HG03571 (cell line): ENCODE measurements at regions not wholly inside any gene's neighbourhood (a gene's known extent, or its start where the extent isn't known, plus 50 kb on each side); places are given as distances from the start of the nearest gene placed in this dataset.

Source experiments
- ATAC-seq: cut with Tn5 transposase; IDR thresholded peaks from one replicate; pipeline ENCODE4 v1.9.1; 2021; ENCODE audit not compliant: unreplicated experiment

DNA sequence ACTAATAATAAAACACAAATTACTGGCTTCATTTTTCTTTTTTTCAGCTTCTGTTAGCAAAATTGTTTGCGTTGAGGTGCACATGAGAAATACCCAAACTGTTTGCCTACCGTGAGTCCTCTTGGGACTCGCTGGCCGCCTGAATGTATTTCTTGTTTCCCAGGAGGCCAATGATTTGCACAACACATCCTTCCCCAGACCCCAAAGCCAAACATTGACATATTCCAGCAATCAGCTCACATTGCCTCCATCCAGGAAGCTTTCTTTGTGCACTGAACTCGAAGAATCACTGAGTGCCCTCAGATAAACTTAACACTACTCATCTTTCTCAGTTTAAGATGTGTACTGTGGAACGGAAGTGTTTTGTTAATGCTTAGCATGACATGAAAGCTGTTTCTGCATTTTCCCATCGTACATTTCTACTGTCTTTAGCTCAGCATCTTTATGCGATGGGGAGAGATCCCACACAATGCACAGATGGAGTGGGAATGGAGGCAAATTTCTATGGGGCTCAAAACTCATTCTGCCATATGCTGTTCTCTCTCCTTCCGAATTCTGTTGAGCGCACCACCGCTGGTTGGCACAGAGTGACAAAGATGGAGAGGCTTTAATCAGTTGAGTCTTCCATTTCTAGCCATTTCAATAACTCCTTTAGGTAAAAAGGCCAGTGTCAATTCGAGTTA, 399.5 kb downstream of the RFC3 start:
- ATAC-seq = no peak

DNA sequence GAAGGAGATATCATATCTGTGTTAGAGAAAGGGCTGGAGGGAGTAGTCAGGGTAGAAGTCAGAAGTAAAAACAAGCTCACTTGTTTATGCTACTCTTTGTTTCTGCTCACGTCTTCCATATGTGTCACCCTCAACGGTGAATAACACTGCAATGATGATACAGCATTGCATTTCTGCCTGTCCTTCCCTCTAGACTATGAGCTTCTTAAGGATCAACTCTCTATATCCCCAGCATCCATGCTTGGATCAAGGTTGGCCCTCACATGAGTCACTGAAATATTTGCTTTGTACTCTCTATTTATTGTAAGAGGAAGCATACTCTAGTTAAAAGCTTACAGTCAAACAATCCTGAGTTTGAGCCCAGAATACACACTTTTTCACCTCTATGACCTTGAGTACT, 406.0 kb downstream of the RFC3 start:
- no peak for ATAC-seq

DNA sequence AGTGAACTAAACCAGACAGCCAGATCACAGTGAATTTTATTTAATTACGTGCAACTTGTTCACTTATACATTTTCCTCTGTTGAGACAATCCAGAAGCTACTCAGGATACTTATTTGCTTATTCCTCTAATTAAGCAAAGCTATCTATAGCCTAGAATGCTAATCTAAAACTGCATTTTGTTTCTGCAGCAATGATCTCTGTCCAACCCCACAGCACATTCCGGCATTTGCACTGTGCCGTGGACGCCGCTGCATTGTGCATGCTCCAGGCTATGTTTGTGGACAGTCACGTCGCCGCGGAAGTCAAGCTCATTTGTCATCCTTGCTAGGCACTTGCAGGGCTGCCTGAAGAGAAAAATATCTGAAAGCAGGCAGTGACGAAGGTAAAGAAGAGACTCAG, 406.9 kb downstream of the RFC3 start:
- ATAC-seq = no peak

DNA sequence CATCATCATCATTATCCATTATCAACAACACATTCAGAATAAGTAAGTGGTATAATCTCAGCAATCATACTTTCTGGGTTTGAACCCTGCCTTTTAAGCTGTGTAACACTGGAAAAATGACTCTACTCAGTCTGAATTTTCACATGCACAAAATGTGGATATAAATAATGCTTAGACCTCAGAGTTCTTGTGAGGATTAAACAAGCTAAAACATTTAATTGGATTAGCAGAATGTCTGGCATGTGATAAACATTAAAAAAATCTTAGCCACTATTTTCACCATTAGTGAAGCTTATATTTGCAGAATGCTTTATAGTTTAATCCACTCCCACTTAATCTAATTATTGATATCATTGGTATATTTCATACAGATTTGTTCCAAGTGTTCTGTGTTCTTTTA, 412.3 kb downstream of the RFC3 start:
- ATAC-seq = no peak

DNA sequence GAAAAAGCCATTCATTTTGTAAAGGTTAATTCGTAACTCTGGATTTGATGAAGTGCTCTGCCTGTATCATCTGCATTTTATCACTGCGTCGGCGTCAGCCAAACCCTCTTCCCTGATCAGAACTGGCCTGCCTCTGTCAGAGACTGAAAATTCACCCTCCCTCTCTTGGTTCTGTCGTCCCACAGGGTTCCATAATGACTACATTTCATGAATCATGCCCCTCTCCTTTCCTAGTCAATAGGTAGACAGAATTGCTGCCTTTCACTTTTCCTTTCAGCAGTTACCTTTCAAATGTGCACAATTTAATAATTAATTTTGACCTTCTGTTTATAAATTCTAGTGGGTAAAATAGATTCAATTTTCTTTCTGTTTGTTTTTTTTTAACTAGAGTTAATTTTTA, 423.4 kb downstream of the RFC3 start:
- no peak for ATAC-seq

DNA sequence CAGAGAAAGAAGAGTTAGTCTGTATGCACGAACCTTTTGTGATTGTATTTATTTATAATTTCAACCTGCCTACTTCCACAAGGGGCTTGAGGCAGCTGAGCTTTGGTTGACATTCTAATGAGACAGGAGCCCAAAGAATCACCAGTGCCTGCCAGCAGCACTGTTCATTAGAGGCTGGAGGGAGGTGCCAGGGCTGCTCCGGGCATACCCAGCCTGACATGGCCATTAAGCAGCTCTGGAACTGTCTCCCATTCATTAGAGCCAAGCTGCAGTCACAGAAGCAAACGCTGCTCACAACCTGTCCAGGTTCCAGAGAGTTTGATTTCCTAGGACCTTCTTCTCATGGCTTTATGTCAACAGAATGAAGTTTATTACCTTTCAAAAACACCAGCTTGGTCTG, 425.5 kb downstream of the RFC3 start:
- ATAC-seq = no peak

DNA sequence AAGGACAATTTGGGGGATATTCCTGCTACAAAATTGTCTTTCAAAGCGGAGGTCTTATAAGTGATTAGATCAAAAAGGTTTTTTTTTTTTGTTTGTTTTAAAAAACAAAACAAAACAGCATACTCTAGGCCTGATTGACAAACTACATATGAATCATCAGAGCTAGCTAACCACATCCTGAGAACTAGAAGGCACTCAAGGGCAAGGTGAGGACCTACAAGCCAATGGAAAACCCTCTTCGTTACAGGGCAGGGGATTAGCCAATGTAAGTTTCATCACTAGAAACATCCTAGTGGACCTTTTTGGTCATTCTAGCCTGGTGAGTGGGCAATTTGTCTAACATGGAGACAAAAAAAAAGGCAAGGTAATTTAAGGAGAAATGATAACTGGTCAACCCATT, 428.6 kb downstream of the RFC3 start:
- no peak for ATAC-seq

DNA sequence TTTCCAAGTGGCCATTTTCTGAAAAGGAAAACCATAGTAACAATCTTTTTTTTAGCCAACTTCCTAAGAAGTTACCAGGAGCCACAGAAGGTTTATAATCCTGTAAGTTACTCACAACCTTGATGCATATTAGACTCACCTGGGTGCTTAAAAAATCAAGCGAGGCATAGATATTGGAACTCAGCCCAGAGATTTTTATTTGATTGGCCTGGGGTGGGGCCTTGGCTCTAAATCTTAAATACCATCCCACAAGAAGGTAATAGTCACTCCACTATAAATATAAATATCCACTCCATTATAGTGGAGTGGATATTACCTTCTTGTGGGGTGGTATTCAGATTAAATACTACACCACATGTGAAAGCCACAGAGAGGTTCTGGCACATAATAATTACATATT, 429.6 kb downstream of the RFC3 start:
- no peak for ATAC-seq

DNA sequence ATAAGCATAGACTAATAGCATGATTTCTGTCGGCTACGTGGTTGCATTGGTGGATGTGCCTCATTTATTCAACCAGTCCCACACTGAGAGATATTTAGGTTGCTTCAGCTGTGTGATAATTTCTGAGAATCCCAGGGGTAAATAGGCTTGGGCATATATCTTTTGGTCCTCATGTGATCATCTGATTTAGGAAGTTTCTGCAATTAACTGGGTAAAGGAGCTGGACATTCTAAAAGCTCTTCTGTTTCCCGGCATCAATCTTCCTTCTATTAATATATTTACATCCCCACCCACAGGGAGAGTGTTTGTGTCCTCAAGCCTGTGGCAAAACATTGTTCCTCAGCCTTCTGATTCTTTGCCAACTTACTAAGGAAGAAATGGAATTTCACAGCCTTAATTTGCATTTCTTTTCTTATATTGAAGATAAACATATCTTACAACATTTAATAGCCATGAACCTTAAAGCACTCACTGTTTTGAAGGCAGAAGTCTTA, 431.6 kb downstream of the RFC3 start:
- ATAC-seq = no peak

DNA sequence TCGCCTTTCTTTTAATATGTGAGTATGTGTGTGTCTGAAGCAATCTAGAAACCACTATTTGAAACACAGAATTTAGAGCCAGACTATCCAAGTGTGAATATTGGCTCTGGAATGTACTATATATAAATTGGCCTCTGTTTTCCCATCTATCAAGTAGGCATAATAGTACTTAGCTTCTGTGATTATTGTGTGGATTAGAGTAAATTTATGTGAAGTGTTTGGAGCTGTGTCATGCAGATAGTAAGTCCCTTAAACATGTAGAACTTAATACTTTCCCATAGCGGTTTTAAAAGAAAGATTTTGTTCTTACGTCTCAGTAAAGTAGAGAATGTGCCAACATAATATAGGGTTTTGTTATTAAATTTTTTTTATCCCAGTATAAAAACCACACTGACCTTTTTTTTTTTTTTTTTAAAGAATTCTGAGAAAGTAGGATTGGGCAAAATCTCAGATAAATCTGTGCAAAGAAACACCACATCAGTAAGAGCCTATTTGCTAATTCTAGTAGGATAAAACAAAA, 432.3 kb downstream of the RFC3 start:
- no peak for ATAC-seq

DNA sequence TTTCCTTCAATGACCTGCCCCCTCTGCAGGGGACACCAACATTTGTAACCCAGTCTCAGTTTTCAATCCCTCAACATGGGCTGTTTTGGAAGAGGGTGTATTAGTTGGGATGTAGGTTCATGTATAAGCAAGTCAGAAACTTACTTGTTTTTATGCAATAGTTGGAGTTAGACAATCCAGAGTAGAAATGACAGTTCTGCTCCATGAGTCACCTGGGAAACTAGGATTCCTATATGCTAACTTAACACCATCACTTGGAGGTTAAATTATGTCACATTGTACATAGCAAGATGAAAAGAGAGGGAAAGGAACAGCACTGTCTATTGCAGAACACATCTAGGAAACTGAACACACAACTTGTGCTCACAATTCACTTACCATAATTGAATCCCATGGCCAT, 436.4 kb downstream of the RFC3 start:
- no peak for ATAC-seq

DNA sequence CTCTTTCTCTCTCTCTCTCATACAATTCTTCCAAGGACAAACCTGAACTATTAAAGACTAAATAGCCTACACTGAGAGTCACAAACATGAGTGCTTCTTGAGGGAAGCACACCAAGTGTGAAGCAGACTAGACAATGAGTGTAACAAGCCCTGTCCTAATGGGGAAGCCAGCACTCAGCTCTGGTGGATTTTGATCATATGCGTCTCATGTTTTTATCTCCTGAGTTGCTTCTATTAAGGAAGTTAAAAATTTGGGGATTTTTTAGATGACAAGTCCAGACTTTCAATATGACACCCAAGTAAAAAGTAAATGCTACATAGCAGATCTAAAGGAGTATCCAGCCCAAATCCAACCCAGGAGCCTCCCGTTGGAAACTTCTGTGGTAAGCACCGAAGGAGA, 437.8 kb downstream of the RFC3 start:
- ATAC-seq = no peak

DNA sequence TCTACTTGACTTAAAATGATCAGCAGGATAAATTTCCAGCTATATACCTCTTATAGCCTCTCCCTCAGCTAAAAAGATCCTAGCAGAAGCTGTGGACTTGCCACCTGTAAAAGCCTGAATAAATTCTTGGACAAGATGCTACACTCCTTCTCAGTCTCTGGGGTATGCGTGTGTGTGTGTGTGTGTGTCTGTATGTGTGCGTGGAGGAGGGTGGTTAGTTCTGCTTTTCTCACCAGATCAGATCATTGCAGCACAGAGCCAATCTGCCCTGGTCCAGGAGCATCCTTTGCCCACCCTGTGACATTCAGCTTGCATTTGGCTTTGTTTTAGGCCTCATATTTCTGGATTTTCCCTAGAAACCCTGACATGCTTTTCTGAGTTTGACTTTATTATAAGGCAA, 438.3 kb downstream of the RFC3 start:
- no peak for ATAC-seq

DNA sequence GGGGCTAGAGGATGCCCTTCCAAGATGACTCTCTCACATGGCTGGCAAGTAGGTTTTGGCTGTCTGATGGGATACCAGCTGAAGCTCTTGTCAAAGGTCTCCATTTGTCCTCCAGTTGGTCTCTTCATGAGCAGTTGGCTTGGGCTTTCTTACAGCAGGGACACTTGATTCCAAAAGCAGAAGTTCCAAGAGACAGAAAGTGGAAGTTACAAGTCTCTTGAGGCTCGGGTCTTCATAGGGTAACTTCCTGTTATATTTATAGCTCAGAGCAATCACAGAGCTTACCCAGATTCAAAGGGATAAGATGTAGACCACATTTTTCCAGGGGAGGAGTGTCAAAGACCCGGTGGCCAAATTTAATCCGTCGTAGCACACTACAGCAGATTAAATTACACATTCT, 440.0 kb downstream of the RFC3 start:
- ATAC-seq = no peak

DNA sequence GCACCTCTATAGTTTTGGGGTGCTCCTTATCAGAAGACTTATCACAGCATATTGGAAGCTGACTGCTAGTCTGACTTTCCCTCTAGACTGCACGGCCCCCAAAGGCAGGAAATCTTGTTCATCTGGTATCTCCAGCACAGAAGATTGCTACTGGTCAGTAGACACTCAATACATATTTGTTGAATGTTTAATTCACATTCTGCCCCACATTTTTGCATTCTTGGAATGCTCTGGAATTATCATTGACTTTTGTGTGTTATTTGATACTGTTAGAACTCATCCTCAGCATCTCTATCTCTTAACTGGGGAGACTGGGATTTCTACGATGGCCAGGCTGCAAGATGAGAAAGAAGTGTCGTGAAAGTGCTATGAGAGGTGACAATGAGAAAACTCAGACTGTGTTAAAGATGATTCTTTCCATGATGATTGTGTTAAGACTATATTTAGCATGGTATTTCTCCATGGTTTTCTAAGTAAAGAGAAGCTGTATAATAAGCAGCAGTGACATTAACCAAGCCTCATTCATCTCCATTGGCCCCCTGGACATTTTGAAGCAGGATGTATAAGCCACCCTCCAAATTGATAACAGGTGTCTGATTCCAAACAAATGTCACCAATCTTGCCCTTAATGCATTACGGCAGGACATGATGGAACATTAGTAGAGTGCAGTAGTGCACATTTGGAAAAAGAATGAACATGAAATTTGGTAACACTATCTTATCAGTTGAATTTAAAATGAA, 440.9 kb downstream of the RFC3 start:
- no peak for ATAC-seq

DNA sequence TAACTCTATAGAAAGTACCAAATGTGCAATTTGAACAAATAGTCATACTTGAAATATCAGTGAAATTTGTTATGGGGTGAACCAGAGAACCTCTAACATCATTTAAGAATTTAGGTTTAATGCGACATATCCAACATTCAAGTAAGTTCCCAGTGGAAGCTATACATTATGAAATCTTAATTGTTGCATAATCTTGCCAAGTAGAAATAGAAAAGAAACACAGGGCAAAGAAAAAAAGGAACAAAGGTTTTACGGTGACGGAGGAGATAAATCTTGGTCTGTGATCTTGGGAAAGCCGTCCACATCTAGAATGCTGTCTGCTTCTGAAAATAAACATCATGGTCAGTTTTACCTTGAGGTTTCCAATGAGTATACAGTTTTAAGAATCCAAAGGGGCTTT, 445.7 kb downstream of the RFC3 start:
- no peak for ATAC-seq

DNA sequence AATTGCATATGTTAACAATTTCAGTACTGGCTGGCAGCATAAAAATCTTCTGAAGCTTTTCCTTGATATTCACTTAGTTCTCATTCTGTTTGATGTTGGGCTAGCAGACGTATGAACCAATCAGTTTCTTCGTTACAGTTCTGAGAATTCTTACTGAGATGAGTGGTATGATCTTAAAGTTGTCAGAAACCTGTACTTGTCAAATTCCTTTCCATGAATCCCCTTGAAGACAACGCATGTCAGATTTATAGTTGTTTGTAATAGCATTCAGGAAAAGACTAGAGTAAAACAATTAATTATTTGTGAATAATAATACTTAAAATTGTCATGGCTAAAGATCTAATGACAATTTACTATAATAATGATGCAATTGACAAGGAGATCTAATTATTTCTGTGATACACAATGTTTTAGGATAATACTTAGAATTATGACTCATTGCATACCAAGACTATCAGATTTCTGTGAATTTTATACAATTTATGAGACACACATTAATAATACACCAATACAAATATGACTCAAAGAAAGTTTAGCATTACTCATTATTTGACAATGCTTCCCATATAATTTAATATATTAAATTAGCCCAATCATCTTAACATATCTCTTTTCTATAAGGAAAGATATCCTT, 447.2 kb downstream of the RFC3 start:
- ATAC-seq = no peak

DNA sequence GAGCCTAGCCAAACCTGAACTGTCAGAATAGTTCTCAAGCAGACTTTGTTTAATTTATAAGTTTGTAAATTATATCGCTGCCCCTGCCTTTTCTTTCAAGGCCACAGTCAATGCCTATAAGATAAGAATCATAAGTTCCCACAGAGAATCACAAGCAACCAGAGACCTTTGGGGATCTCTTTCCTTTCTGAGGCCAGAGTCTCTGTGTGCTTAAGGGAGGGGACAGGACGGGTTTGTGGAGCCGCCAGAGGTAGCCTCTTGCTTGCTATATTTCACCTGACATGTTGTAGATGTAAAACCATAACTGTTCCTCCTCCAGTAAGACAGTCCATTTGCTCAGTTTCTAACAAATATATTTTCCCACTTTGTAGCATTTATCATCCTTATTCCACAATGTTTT, 458.8 kb downstream of the RFC3 start:
- ATAC-seq = no peak

DNA sequence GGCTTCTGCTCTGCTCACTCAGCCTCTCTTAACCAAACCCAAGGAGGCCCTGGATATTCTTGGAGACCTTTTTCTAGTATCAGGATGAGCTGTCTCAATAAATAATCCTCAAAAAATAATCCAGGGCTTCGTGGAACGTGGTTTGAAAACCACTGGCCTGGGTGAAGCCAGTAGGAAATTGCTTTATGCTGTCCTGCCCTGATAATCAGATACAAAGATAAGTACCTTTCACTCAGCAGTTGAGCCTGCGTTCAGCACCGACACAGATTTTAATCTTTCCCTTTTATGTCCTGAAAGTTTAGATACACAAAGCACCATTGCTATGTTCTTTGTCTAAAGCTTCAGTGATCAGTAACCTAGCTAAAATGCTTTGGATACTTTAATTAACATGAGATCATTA, 460.0 kb downstream of the RFC3 start:
- no peak for ATAC-seq

DNA sequence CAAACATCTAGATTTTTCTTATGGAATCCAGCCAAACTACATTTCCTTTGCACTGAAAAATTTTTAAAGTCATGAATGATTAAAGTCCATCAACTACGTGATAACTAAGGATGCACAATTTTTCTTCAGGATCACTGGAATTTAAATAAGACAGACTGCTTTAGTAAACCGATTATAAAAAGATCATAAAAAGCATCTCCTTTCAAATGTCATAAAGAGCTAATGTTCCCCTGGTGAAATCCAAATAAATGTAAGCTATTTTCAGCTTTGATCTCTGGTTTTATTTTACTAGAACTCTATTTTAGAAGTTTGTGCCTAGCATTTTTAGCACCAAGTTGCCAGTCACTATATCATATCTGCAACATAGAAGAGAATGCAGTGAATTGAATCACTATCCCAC, 460.8 kb downstream of the RFC3 start:
- no peak for ATAC-seq

DNA sequence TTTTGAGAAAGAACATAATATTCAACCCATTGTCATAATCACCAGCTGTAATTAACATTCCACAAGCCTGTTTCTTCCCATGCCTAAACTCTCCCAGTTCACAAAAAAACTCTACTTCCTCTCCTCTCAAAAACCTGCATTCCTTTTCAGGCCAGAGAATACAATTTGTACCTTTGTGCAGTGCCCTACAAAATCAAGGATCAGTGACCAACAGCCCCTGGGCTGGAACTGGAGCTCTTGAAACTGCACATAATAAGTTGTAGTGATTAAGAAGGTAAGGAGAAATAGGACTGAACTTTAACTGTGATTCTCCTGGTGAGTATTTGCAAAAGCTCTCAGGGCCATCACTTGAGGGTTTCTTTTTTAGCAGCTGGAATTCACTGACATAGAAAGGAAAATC, 472.7 kb downstream of the RFC3 start:
- no peak for ATAC-seq

DNA sequence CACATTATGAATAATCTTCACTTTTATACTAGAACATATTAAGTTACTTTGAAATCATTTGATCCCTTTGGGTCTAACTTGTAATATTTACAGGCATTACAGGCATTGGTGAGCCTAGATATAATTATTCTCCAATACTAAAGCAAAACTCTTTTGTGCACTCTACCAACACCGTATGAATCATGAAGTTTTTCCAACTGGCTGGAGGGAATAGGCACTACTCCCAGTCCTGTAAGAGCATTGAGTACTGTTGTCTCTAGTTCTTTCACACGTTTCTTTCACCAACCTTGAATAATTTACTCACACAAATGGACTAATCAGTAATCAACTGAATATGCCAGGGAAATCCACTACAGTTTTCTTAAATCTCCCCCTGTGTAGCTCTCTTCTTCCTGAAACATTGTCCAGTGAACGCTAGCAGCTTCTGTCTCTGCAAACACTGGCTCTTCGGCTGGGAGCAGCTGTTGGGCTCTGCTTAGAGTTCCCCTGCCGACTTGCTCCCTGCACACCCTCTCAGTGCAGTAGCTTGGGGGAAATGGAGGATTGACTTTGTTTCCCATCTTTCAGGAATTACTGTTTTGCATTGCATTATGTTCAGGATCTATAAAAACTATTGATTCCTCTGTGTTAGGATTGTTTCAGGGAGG, 476.7 kb downstream of the RFC3 start:
- ATAC-seq = no peak
